PC-9 (cell line): ENCODE measurements at regions not wholly inside any gene's neighbourhood (a gene's known extent, or its start where the extent isn't known, plus 50 kb on each side); places are given as distances from the start of the nearest gene placed in this dataset.

Experiments used
- BruUV-seq: library from RNA; stranded (reverse); fragments of 400-500 nt; replicated peaks from 2 replicates; lab custom pipeline; 2021; lab: Mats Ljungman, UMichigan
- CTCF ChIA-PET: fragments of 300-600 bp; sonication (Branson Sonifier 250); formaldehyde crosslinking; loops from one replicate; lab custom pipeline; 2022; ENCODE audit warnings: antibody characterized with exemption; lab: Charles Lee
- POLR2A ChIA-PET: fragments of 300-600 bp; sonication (Branson Sonifier 250); formaldehyde crosslinking; loops from one replicate; lab custom pipeline; 2022; ENCODE audit warnings: antibody characterized with exemption; ENCODE audit not compliant: unreplicated experiment; lab: Charles Lee
- DNase-seq, 2 experiments: peaks; one replicate each; pipeline versions ENCODE4 v3.0.0 to v3.0.0-alpha.2; 2015 to 2022; ENCODE audit warnings: mixed read lengths in 1 of 2
- H2AFZ ChIP-seq: fragments of 200-600 bp; sonication (generic); 2 replicates; pipeline ENCODE4 v1.8.1; 2017; ENCODE audit warnings: antibody characterized with exemption
- H3F3A ChIP-seq: fragments of 200-600 bp; sonication (generic); 2 replicates; pipeline ENCODE4 v1.8.1; 2017; ENCODE audit warnings: antibody characterized with exemption, mild to moderate bottlenecking, low read depth; ENCODE audit not compliant: insufficient read depth
- H3K27ac ChIP-seq: fragments of 200-600 bp; sonication (generic); 2 replicates; pipeline ENCODE4 v1.6.1; 2016; ENCODE audit warnings: mixed run types
- H3K27me3 ChIP-seq: fragments of 200-600 bp; sonication (generic); 2 replicates; pipeline ENCODE4 v1.6.1; 2016; ENCODE audit warnings: low read depth, mixed run types; ENCODE audit not compliant: insufficient read depth
- H3K36me3 ChIP-seq: fragments of 200-600 bp; sonication (generic); 2 replicates; pipeline ENCODE4 v1.6.1; 2016; ENCODE audit warnings: low read depth, mixed run types
- H3K4me1 ChIP-seq: fragments of 200-600 bp; sonication (generic); replicated peaks from 2 replicates; pipeline ENCODE4 v1.6.1; 2016; ENCODE audit warnings: mixed run types; ENCODE audit not compliant: insufficient read depth
- H3K4me2 ChIP-seq: fragments of 200-600 bp; sonication (generic); 2 replicates; pipeline ENCODE4 v1.6.1; 2017; ENCODE audit warnings: mixed run types
- H3K4me3 ChIP-seq: fragments of 200-600 bp; sonication (generic); 2 replicates; pipeline ENCODE4 v1.6.1; 2016; ENCODE audit warnings: mixed run types
- H3K79me2 ChIP-seq: fragments of 200-600 bp; sonication (generic); 2 replicates; pipeline ENCODE4 v1.6.1; 2017; ENCODE audit warnings: low read depth, mixed run types
- H3K9me2 ChIP-seq: fragments of 200-600 bp; sonication (generic); 2 replicates; pipeline ENCODE4 v1.8.1; 2017; ENCODE audit warnings: mild to moderate bottlenecking; ENCODE audit not compliant: insufficient read depth
- H3K9me3 ChIP-seq: fragments of 200-600 bp; sonication (generic); 2 replicates; pipeline ENCODE4 v1.8.1; 2016; ENCODE audit warnings: low read depth; ENCODE audit not compliant: insufficient read depth
- H4K20me1 ChIP-seq: fragments of 200-600 bp; sonication (generic); 2 replicates; pipeline ENCODE4 v1.8.1; 2017; ENCODE audit not compliant: insufficient read depth
- CTCF ChIP-seq: fragments of 200-600 bp; sonication (generic); conservative IDR thresholded peaks from 2 replicates; pipeline ENCODE4 v1.6.1; 2017; ENCODE audit warnings: mixed run types, antibody characterized with exemption, mild to moderate bottlenecking, moderate library complexity
- EZH2 ChIP-seq: fragments of 200-600 bp; sonication (generic); IDR thresholded peaks from 2 replicates; pipeline ENCODE4 v1.8.0; 2017; ENCODE audit warnings: antibody characterized with exemption, low read depth
- intact Hi-C: fragments of 100-400 bp; cut with micrococcal nuclease; formaldehyde crosslinking; loops from one replicate; pipeline ENCODE4 v1.10.0; 2022; ENCODE audit not compliant: unreplicated experiment

- BruUV-seq, result no TSS peak
- H3K79me2 ChIP-seq, result no peaks in the 10 kb centered on the region
- no peaks in the 10 kb centered on the region for H3K9me3 ChIP-seq
- DNase-seq, result peak in 1 of 2 experiments; percentile 5
- ChIA-PET POLR2A (no interaction called here), CTCF (no interaction called here)
- H3K9me2 ChIP-seq, result no peaks in the 10 kb centered on the region
- TF ChIP-seq EZH2, result no peak
- no peak for TF ChIP-seq CTCF
- H2AFZ ChIP-seq, result no peak overlapping the region
- no peaks in the 10 kb centered on the region for H3K4me1 ChIP-seq
- intact Hi-C loops, result no loop called here
- no peak overlapping the region for H3K4me2 ChIP-seq
- H3K4me3 ChIP-seq, result no peak overlapping the region
- no peaks in the 10 kb centered on the region for H4K20me1 ChIP-seq
- peaks cover 91% of the 10 kb centered on the region for H3K27me3 ChIP-seq
- no peaks in the 10 kb centered on the region for H3K36me3 ChIP-seq
- H3F3A ChIP-seq, result no peaks in the 10 kb centered on the region
- H3K27ac ChIP-seq, result no peak overlapping the region
These were observed 113.2 kb upstream of the CSF3R start for GRCh38 chr1:36595921-36596320.

GRCh38 chr1:36595349-36595748 is 112.6 kb upstream of the CSF3R start:
- no peak for TF ChIP-seq EZH2
- TF ChIP-seq CTCF, result no peak
- H3K9me3 ChIP-seq, result no peaks in the 10 kb centered on the region
- no peaks in the 10 kb centered on the region for H3F3A ChIP-seq
- H3K27me3 ChIP-seq, result peaks cover 91% of the 10 kb centered on the region
- intact Hi-C loops, result no loop called here
- ChIA-PET POLR2A (no interaction called here), CTCF (no interaction called here)
- DNase-seq, result peak in 1 of 2 experiments; percentile 12
- no peaks in the 10 kb centered on the region for H3K4me1 ChIP-seq
- H3K4me3 ChIP-seq, result no peak overlapping the region
- no peaks in the 10 kb centered on the region for H3K36me3 ChIP-seq
- H3K27ac ChIP-seq, result no peak overlapping the region
- H2AFZ ChIP-seq, result no peak overlapping the region
- BruUV-seq, result no TSS peak
- no peaks in the 10 kb centered on the region for H3K79me2 ChIP-seq
- H3K4me2 ChIP-seq, result no peak overlapping the region
- no peaks in the 10 kb centered on the region for H3K9me2 ChIP-seq
- no peaks in the 10 kb centered on the region for H4K20me1 ChIP-seq

- Histone ChIP-seq H4K20me1 (no peaks in the 10 kb centered on the region), H3K4me1 (no peaks in the 10 kb centered on the region), H3F3A (no peaks in the 10 kb centered on the region), H3K27ac (no peak overlapping the region), H3K9me3 (no peaks in the 10 kb centered on the region), H3K36me3 (no peaks in the 10 kb centered on the region), H3K27me3 (peaks cover 94% of the 10 kb centered on the region), H3K4me2 (no peak overlapping the region), H3K4me3 (no peak overlapping the region), H3K79me2 (no peaks in the 10 kb centered on the region), H2AFZ (no peak overlapping the region), H3K9me2 (no peaks in the 10 kb centered on the region)
- ChIA-PET POLR2A (interaction anchor here (0.7 kb wide), 1 partner anchor 459 kb away, joined by 6 read pairs; no protein-coding TSS in a partner anchor), CTCF (interaction anchor here (0.6 to 0.7 kb wide), 2 partner anchors 53 to 78 kb away, joined by 4 to 5 read pairs; no protein-coding TSS in a partner anchor)
- BruUV-seq, result no TSS peak
- DNase-seq, result peak in 1 of 2 experiments; percentile 35
- intact Hi-C loops, result no loop called here
- TF ChIP-seq CTCF (no peak), EZH2 (no peak)
These were observed 111.3 kb upstream of the CSF3R start for GRCh38 chr1:36594023-36594422.
